Adrenal gland (tissue), 5 donors: ENCODE measurements at regions not wholly inside any gene's neighbourhood (a gene's known extent, or its start where the extent isn't known, plus 50 kb on each side); places are given as distances from the start of the nearest gene placed in this dataset.

Source experiments
- CTCF ChIP-seq, 6 experiments: fragments of 450-650 bp in 4 of 6; fragments of 200-600 bp in 2 of 6; sonication (generic) in 1 of 6; IDR thresholded peaks; 1 replicate in 5 of 6; 2 replicates in 1 of 6; pipeline versions ENCODE4 v1.5.1 to v1.8.0; 2016 to 2021; ENCODE audit warnings: antibody characterized with exemption in 6 of 6, mild to moderate bottlenecking in 2 of 6, moderate library complexity in 1 of 6
- POLR2A ChIP-seq, 2 donors: fragments of 450-650 bp; IDR thresholded peaks; one replicate each; pipeline ENCODE4 v1.6.1; 2017; ENCODE audit warnings: antibody characterized with exemption in 2 of 2, mild to moderate bottlenecking in 2 of 2, moderate library complexity in 1 of 2
- donor health status: DM: no; HTN: no; CAD: no.

DNA sequence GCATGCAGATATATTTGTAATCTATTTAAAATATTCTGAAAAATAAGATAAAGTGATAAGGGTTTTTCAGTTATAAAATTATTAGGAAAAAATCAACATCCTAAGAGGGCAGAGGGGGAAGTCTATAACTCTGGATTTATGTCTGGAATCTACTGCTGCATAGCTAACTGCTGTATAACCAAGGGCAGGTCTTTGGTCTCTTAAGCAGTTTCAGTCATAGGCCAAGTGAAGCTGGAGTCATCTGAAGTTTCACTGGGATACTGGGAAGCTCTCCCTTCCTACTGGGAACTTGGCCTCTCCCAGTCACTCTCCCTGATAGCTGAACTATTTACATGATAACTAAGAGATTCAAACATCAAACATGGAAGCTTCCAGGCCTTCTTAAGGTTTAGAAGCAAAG lies 1409.9 kb upstream of the PCDH7 start:
- no peak for TF ChIP-seq CTCF (IDR thresholded peaks at IDR 0.05)
- no peak for TF ChIP-seq POLR2A (IDR thresholded peaks at IDR 0.05)
